Aorta (tissue), 5 donors: ENCODE measurements at regions not wholly inside any gene's neighbourhood (a gene's known extent, or its start where the extent isn't known, plus 50 kb on each side); places are given as distances from the start of the nearest gene placed in this dataset.

Experiments used
- ATAC-seq: fragments of 200-7000 bp; cut with Tn5 transposase; one replicate; pipeline ENCODE4 v1.9.1; 2022; ENCODE audit warnings: moderate library complexity; ENCODE audit not compliant: low FRiP score
- DNase-seq, 2 donors: peaks; one replicate each; pipeline ENCODE4 v3.0.0-alpha.2; 2020
- H3K27ac ChIP-seq, 2 donors: one replicate each; pipeline ENCODE4 v1.5.1; 2013; ENCODE audit warnings: low read length in 2 of 2, mild to moderate bottlenecking in 2 of 2, moderate library complexity in 2 of 2, control low read depth in 1 of 2, inconsistent platforms in 1 of 2, low read depth in 1 of 2
- H3K27me3 ChIP-seq, 2 donors: one replicate each; pipeline ENCODE4 v1.6.1; 2013; ENCODE audit warnings: control low read depth in 1 of 2, low read length in 1 of 2, mild to moderate bottlenecking in 1 of 2, moderate library complexity in 1 of 2; ENCODE audit not compliant: insufficient read depth in 2 of 2, control insufficient read depth in 1 of 2
- H3K36me3 ChIP-seq, 2 donors: one replicate each; pipeline ENCODE4 v1.6.1; 2013; ENCODE audit warnings: control low read depth in 1 of 2, low read length in 1 of 2, mild to moderate bottlenecking in 1 of 2; ENCODE audit not compliant: insufficient read depth in 2 of 2, control insufficient read depth in 1 of 2
- H3K4me1 ChIP-seq, 2 donors: one replicate each; pipeline ENCODE4 v1.6.1; 2013; ENCODE audit warnings: low read length in 2 of 2, control low read depth in 1 of 2, mild to moderate bottlenecking in 1 of 2, moderate library complexity in 1 of 2; ENCODE audit not compliant: insufficient read depth in 2 of 2, control insufficient read depth in 1 of 2
- H3K4me3 ChIP-seq, 2 donors: one replicate each; pipeline ENCODE4 v1.5.1; 2013; ENCODE audit warnings: low read length in 2 of 2, control low read depth in 1 of 2, mild to moderate bottlenecking in 1 of 2
- H3K9me3 ChIP-seq: one replicate; pipeline ENCODE4 v1.6.1; 2013; ENCODE audit warnings: mild to moderate bottlenecking, low read length; ENCODE audit not compliant: control insufficient read depth
- WGBS, 2 donors: extraction: QIAGEN DNeasy Blood & Tissue Kit; methylation state at CpG; one replicate each; pipeline ENCODE4 v1.1.7; 2013; 5-methylcytosine and 5-hydroxymethylcytosine counted together
- intact Hi-C, 2 donors: fragments of 100-400 bp; cut with DNase I; formaldehyde crosslinking; loops; one replicate each; pipeline versions ENCODE4 v1.14.2 to v1.15.0; 2022
- donor health status: healthy with polysubstance abuse.
- donor health status: Bipolar disorder and iron deficiency.
- donor health status: DM: no; HTN: no; CAD: no.
- donor health status: DM: no; HTN: no; CAD: no.
- donor health status: DM: yes; HTN: yes; CAD: no.

GRCh38 chr4:183837222-183837621, 67.9 kb upstream of the STOX2 start:
- no peak overlapping the region for H3K27ac ChIP-seq
- WGBS, 2 donors = 70 to 75% methylated on average over 5 of the region's 5 CpGs
- DNase-seq = no peak
- H3K4me3 ChIP-seq = no peak overlapping the region
- H3K4me1 ChIP-seq = no peaks in the 10 kb centered on the region
- no peaks in the 10 kb centered on the region for H3K36me3 ChIP-seq
- H3K27me3 ChIP-seq = no peaks in the 10 kb centered on the region
- no peak for ATAC-seq
- intact Hi-C loops = no loop called here
- H3K9me3 ChIP-seq = no peaks in the 10 kb centered on the region

GRCh38 chr4:183838987-183839712, 66.0 kb upstream of the STOX2 start:
- Histone ChIP-seq H3K36me3 (no peaks in the 10 kb centered on the region), H3K27ac (no peak overlapping the region), H3K27me3 (no peaks in the 10 kb centered on the region), H3K9me3 (no peaks in the 10 kb centered on the region), H3K4me1 (no peaks in the 10 kb centered on the region), H3K4me3 (no peak overlapping the region)
- ATAC-seq = peak; percentile 46
- intact Hi-C loops = no loop called here
- DNase-seq = no peak
- 59 to 60% methylated on average over 16 of the region's 16 CpGs for WGBS, 2 donors

GRCh38 chr4:183840311-183840710, 64.8 kb upstream of the STOX2 start:
- 1 to 2% methylated on average over 5 of the region's 5 CpGs for WGBS, 2 donors
- Histone ChIP-seq H3K4me3 (no peak overlapping the region), H3K4me1 (no peaks in the 10 kb centered on the region), H3K36me3 (no peaks in the 10 kb centered on the region), H3K9me3 (no peaks in the 10 kb centered on the region), H3K27ac (no peak overlapping the region), H3K27me3 (no peaks in the 10 kb centered on the region)
- ATAC-seq = peak; percentile 88
- intact Hi-C loops = loop anchor here (1.0 to 10.0 kb wide), 9 partner anchors 37 to 328 kb away; partner anchors contain the start of gene STOX2 (in 1 of the 2)
- peak; percentile 84 to 91 for DNase-seq

GRCh38 chr4:183841001-183841400, 64.1 kb upstream of the STOX2 start:
- no peaks in the 10 kb centered on the region for H3K27me3 ChIP-seq
- H3K9me3 ChIP-seq = no peaks in the 10 kb centered on the region
- H3K4me3 ChIP-seq = no peak overlapping the region
- DNase-seq = no peak
- WGBS, 2 donors = 94 to 96% methylated on average over 8 of the region's 8 CpGs
- no peaks in the 10 kb centered on the region for H3K36me3 ChIP-seq
- ATAC-seq = no peak
- H3K4me1 ChIP-seq = no peaks in the 10 kb centered on the region
- no peak overlapping the region for H3K27ac ChIP-seq
- intact Hi-C loops = loop anchor here (2.0 to 10.0 kb wide), 8 partner anchors 36 to 328 kb away; partner anchors contain the start of gene STOX2 (in 1 of the 2)

- DNase-seq (no peak), ATAC-seq (no peak)
- 83 to 91% methylated on average over 3 of the region's 3 CpGs for WGBS, 2 donors
- H3K4me3 ChIP-seq = no peak overlapping the region
- H3K9me3 ChIP-seq = no peaks in the 10 kb centered on the region
- intact Hi-C loops = loop anchor here (5.0 to 10.0 kb wide), 7 partner anchors 35 to 263 kb away; partner anchors contain the start of gene STOX2 (in 1 of the 2)
- H3K27me3 ChIP-seq = no peaks in the 10 kb centered on the region
- no peaks in the 10 kb centered on the region for H3K4me1 ChIP-seq
- H3K36me3 ChIP-seq = no peaks in the 10 kb centered on the region
- H3K27ac ChIP-seq = no peak overlapping the region
Measured at GRCh38 chr4:183842129-183842528, 63.0 kb upstream of the STOX2 start.

GRCh38 chr4:183843248-183843671, 61.8 kb upstream of the STOX2 start:
- H3K4me3 ChIP-seq = no peak overlapping the region
- no peak for DNase-seq
- intact Hi-C loops = loop anchor here (5.0 to 10.0 kb wide), 7 partner anchors 34 to 262 kb away; partner anchors contain the start of gene STOX2 (in 1 of the 2)
- peak; percentile 57 for ATAC-seq
- no peaks in the 10 kb centered on the region for H3K27me3 ChIP-seq
- no peaks in the 10 kb centered on the region for H3K4me1 ChIP-seq
- WGBS, 2 donors = 5 to 9% methylated on average over 7 of the region's 7 CpGs
- no peaks in the 10 kb centered on the region for H3K36me3 ChIP-seq
- no peak overlapping the region for H3K27ac ChIP-seq
- H3K9me3 ChIP-seq = no peaks in the 10 kb centered on the region

GRCh38 chr4:183846951-183847350, 58.2 kb upstream of the STOX2 start:
- Histone ChIP-seq H3K4me1 (no peaks in the 10 kb centered on the region), H3K36me3 (no peaks in the 10 kb centered on the region), H3K4me3 (no peak overlapping the region), H3K9me3 (no peaks in the 10 kb centered on the region), H3K27me3 (no peaks in the 10 kb centered on the region), H3K27ac (no peak overlapping the region)
- DNase-seq = no peak
- ATAC-seq = no peak
- intact Hi-C loops = loop anchor here (10.0 kb wide), 3 partner anchors 138 to 258 kb away; no protein-coding TSS in a partner anchor

GRCh38 chr4:183848805-183849204, 56.3 kb upstream of the STOX2 start:
- intact Hi-C loops = loop anchor here (10.0 kb wide), 3 partner anchors 136 to 256 kb away; no protein-coding TSS in a partner anchor
- no peak for DNase-seq
- WGBS, 2 donors = 4 to 8% methylated on average over 3 of the region's 3 CpGs
- Histone ChIP-seq H3K9me3 (no peaks in the 10 kb centered on the region), H3K27me3 (no peaks in the 10 kb centered on the region), H3K4me3 (no peak overlapping the region), H3K36me3 (no peaks in the 10 kb centered on the region), H3K4me1 (no peaks in the 10 kb centered on the region), H3K27ac (peak overlapping the region in 1 of 2 donors; percentile 17)
- ATAC-seq = no peak
